SK-N-SH treated with all-trans-retinoic acid at 6 μM for 48 hours (cell line): ENCODE measurements at regions not wholly inside any gene's neighbourhood (a gene's known extent, or its start where the extent isn't known, plus 50 kb on each side); places are given as distances from the start of the nearest gene placed in this dataset.

Experiments
- ARNTL ChIP-seq: fragments of 450-650 bp; formaldehyde crosslinking; IDR thresholded peaks from 2 replicates; pipeline ENCODE4 v1.5.0; 2020; ENCODE audit warnings: low read depth, mild to moderate bottlenecking, moderate library complexity, borderline replicate concordance
- CSDC2 ChIP-seq: fragments of 250-450 bp; sonication (Bioruptor Pico); IDR thresholded peaks from 2 replicates; pipeline ENCODE4 v1.5.0; 2020; ENCODE audit warnings: mild to moderate bottlenecking, moderate library complexity
- GLIS3 ChIP-seq: fragments of 250-450 bp; sonication (Bioruptor Pico); IDR thresholded peaks from 2 replicates; pipeline ENCODE4 v1.5.0; 2020; ENCODE audit warnings: mild to moderate bottlenecking, moderate library complexity
- ISL1 ChIP-seq: fragments of 250-450 bp; sonication (Bioruptor Pico); IDR thresholded peaks from 2 replicates; pipeline ENCODE4 v2.1.2; 2022; ENCODE audit warnings: mild to moderate bottlenecking, moderate library complexity
- RARB ChIP-seq: fragments of 250-450 bp; sonication (Bioruptor Pico); IDR thresholded peaks from 2 replicates; pipeline ENCODE4 v1.8.0; 2021; ENCODE audit warnings: mild to moderate bottlenecking, moderate library complexity
- SNAI2 ChIP-seq: fragments of 250-450 bp; sonication (Bioruptor Pico); IDR thresholded peaks from 2 replicates; pipeline ENCODE4 v1.5.0; 2020; ENCODE audit warnings: mild to moderate bottlenecking, moderate library complexity
- TOX ChIP-seq: fragments of 250-450 bp; sonication (Bioruptor Pico); IDR thresholded peaks from 2 replicates; pipeline ENCODE4 v1.8.0; 2021; ENCODE audit warnings: mild to moderate bottlenecking, moderate library complexity, borderline replicate concordance
- ZFP30 ChIP-seq: fragments of 450-650 bp; formaldehyde crosslinking; IDR thresholded peaks from 2 replicates; pipeline ENCODE4 v1.5.0; 2022; ENCODE audit warnings: mild to moderate bottlenecking, moderate library complexity
- ZNF565 ChIP-seq: fragments of 450-650 bp; formaldehyde crosslinking; conservative IDR thresholded peaks from 2 replicates; pipeline ENCODE4 v1.5.0; 2020; ENCODE audit warnings: low read depth, mild to moderate bottlenecking, moderate library complexity
- TF ChIP-seq, protein P1 (sequence below): fragments of 250-450 bp; sonication (Bioruptor Pico); IDR thresholded peaks from 2 replicates; pipeline ENCODE4 v1.5.1; 2020; ENCODE audit warnings: low read depth, mild to moderate bottlenecking, moderate library complexity
- TF ChIP-seq, protein P2 (sequence below): fragments of 250-450 bp; sonication (Bioruptor Pico); IDR thresholded peaks from 2 replicates; pipeline ENCODE4 v1.8.0; 2020; ENCODE audit warnings: mild to moderate bottlenecking, moderate library complexity, borderline replicate concordance

DNA sequence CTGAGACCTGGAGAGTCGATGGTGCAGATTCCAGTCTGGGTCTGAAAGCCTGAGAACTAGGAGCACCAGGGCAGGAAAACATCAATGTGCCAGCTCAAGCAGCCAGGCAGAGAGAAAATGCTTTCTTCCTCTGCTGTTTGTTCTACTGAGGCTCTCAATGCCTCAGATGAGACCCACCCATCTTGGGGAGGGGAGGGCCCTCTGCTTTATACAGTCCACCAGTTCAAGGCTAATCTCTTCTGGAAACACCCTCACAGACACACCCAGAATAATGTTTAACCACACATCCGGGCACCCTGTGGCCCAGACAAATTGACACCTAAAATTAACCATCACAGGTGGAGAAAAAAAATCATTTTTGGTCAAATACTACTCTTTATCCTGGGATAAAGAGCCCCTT is 89.3 kb upstream of the SLC22A23 start:
- TF ChIP-seq, protein P1, sequence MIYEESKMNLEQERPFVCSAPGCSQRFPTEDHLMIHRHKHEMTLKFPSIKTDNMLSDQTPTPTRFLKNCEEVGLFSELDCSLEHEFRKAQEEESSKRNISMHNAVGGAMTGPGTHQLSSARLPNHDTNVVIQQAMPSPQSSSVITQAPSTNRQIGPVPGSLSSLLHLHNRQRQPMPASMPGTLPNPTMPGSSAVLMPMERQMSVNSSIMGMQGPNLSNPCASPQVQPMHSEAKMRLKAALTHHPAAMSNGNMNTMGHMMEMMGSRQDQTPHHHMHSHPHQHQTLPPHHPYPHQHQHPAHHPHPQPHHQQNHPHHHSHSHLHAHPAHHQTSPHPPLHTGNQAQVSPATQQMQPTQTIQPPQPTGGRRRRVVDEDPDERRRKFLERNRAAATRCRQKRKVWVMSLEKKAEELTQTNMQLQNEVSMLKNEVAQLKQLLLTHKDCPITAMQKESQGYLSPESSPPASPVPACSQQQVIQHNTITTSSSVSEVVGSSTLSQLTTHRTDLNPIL, result no peak
- no peak for TF ChIP-seq RARB (CRISPR knock-in tag)
- TF ChIP-seq ZFP30, result no peak
- TF ChIP-seq ARNTL (CRISPR knock-in tag), result no peak
- TF ChIP-seq ZNF565 (CRISPR knock-in tag), result no peak
- TF ChIP-seq TOX, result no peak
- no peak for TF ChIP-seq ISL1 (CRISPR knock-in tag)
- no peak for TF ChIP-seq GLIS3 (CRISPR knock-in tag)
- no peak for TF ChIP-seq CSDC2 (CRISPR knock-in tag)
- TF ChIP-seq, protein P2, sequence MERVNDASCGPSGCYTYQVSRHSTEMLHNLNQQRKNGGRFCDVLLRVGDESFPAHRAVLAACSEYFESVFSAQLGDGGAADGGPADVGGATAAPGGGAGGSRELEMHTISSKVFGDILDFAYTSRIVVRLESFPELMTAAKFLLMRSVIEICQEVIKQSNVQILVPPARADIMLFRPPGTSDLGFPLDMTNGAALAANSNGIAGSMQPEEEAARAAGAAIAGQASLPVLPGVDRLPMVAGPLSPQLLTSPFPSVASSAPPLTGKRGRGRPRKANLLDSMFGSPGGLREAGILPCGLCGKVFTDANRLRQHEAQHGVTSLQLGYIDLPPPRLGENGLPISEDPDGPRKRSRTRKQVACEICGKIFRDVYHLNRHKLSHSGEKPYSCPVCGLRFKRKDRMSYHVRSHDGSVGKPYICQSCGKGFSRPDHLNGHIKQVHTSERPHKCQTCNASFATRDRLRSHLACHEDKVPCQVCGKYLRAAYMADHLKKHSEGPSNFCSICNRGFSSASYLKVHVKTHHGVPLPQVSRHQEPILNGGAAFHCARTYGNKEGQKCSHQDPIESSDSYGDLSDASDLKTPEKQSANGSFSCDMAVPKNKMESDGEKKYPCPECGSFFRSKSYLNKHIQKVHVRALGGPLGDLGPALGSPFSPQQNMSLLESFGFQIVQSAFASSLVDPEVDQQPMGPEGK (CRISPR knock-in tag), result no peak
- TF ChIP-seq SNAI2, result no peak
